OCI-LY1 (cell line): ENCODE measurements at regions not wholly inside any gene's neighbourhood (a gene's known extent, or its start where the extent isn't known, plus 50 kb on each side); places are given as distances from the start of the nearest gene placed in this dataset.

Experiments
- H2AFZ ChIP-seq: fragments of 200-600 bp; sonication (generic), shearing (Covaris generic); 2 replicates; pipeline ENCODE4 v1.6.0; 2014; ENCODE audit warnings: antibody characterized with exemption, mild to moderate bottlenecking, low read length
- H3F3A ChIP-seq: fragments of 200-600 bp; sonication (generic), shearing (Covaris generic); 2 replicates; pipeline ENCODE4 v1.6.0; 2014; ENCODE audit warnings: mild to moderate bottlenecking, antibody characterized with exemption, low read length, moderate library complexity; ENCODE audit not compliant: insufficient read depth
- H3K27ac ChIP-seq: fragments of 200-600 bp; sonication (generic); 2 replicates; pipeline ENCODE4 v1.5.1; 2014; ENCODE audit warnings: low read length, mixed run types, mild to moderate bottlenecking, low read depth; ENCODE audit not compliant: poor library complexity, severe bottlenecking
- H3K27me3 ChIP-seq: fragments of 200-600 bp; sonication (generic); 2 replicates; pipeline ENCODE4 v1.6.0; 2014; ENCODE audit warnings: antibody characterized with exemption, mild to moderate bottlenecking, low read length, moderate library complexity; ENCODE audit not compliant: insufficient read depth
- H3K36me3 ChIP-seq: fragments of 200-600 bp; sonication (generic); 2 replicates; pipeline ENCODE4 v1.6.1; 2014; ENCODE audit warnings: mild to moderate bottlenecking, antibody characterized with exemption, low read length, moderate library complexity, mixed read lengths; ENCODE audit not compliant: insufficient read depth
- H3K4me1 ChIP-seq: fragments of 200-600 bp; sonication (generic); 2 replicates; pipeline ENCODE4 v1.5.1; 2014; ENCODE audit warnings: mild to moderate bottlenecking, low read length, moderate library complexity; ENCODE audit not compliant: insufficient read depth, severe bottlenecking
- H3K4me2 ChIP-seq: fragments of 200-600 bp; sonication (generic), shearing (Covaris generic); 2 replicates; pipeline ENCODE4 v1.6.1; 2014; ENCODE audit warnings: low read length
- H3K4me3 ChIP-seq: fragments of 200-600 bp; sonication (generic); 2 replicates; pipeline ENCODE4 v1.5.1; 2014; ENCODE audit warnings: low read length, low read depth, mild to moderate bottlenecking, mixed read lengths; ENCODE audit not compliant: poor library complexity, severe bottlenecking
- H3K79me2 ChIP-seq: fragments of 200-600 bp; shearing (Covaris generic); 2 replicates; pipeline ENCODE4 v1.6.1; 2016; ENCODE audit warnings: mixed run types, low read length, mixed read lengths; ENCODE audit not compliant: insufficient read depth
- H3K9ac ChIP-seq: fragments of 200-600 bp; sonication (generic), shearing (Covaris generic); 2 replicates; pipeline ENCODE4 v1.6.1; 2014; ENCODE audit warnings: mild to moderate bottlenecking, low read length, mixed read lengths
- H3K9me2 ChIP-seq: fragments of 200-600 bp; sonication (generic), shearing (Covaris generic); 2 replicates; pipeline ENCODE4 v1.6.1; 2014; ENCODE audit warnings: low read depth, mild to moderate bottlenecking, low read length, mixed read lengths
- H3K9me3 ChIP-seq: fragments of 200-600 bp; shearing (Covaris generic); 2 replicates; pipeline ENCODE4 v1.6.1; 2014; ENCODE audit warnings: low read length, mixed read lengths
- H4K20me1 ChIP-seq: fragments of 200-600 bp; sonication (generic), shearing (Covaris generic); 2 replicates; pipeline ENCODE4 v1.6.0; 2016; ENCODE audit warnings: mild to moderate bottlenecking, low read length; ENCODE audit not compliant: insufficient read depth
- CTCF ChIP-seq: fragments of 200-600 bp; sonication (generic), shearing (Covaris generic); IDR thresholded peaks from 2 replicates; pipeline ENCODE4 v1.5.1; 2017; ENCODE audit warnings: mild to moderate bottlenecking, antibody characterized with exemption, low read length, moderate library complexity, mixed read lengths
- EZH2 ChIP-seq: fragments of 200-600 bp; sonication (generic), shearing (Covaris generic); IDR thresholded peaks from 2 replicates; pipeline ENCODE4 v1.8.0; 2017; ENCODE audit warnings: borderline replicate concordance, mixed run types, mild to moderate bottlenecking, antibody characterized with exemption, low read length, moderate library complexity, mixed read lengths

GRCh38 chr13:89827552-89827951 is 1519.9 kb upstream of the MIR17HG start:
- no peaks in the 10 kb centered on the region for H3K4me1 ChIP-seq
- H3K27ac ChIP-seq, result no peak overlapping the region

GRCh38 chr13:89828506-89828905 is 1519.0 kb upstream of the MIR17HG start:
- no peaks in the 10 kb centered on the region; the same call in 1 of the 2 replicates for H3K9me2 ChIP-seq
- H3K4me1 ChIP-seq, result no peaks in the 10 kb centered on the region
- H3K4me2 ChIP-seq, result no peak overlapping the region
- no peak for TF ChIP-seq CTCF
- no peak for TF ChIP-seq EZH2
- H3K27ac ChIP-seq, result no peak overlapping the region
- no peak overlapping the region for H3K9ac ChIP-seq
- H3F3A ChIP-seq, result no peaks in the 10 kb centered on the region
- no peaks in the 10 kb centered on the region for H3K27me3 ChIP-seq
- no peaks in the 10 kb centered on the region for H3K36me3 ChIP-seq
- no peaks in the 10 kb centered on the region for H3K9me3 ChIP-seq
- no peaks in the 10 kb centered on the region for H4K20me1 ChIP-seq
- H2AFZ ChIP-seq, result no peak overlapping the region
- H3K4me3 ChIP-seq, result no peak overlapping the region
- no peaks in the 10 kb centered on the region for H3K79me2 ChIP-seq

More at GRCh38 chr13:89827552-89827951, 1519.9 kb upstream of the MIR17HG start:
- Histone ChIP-seq H3K27me3 (no peaks in the 10 kb centered on the region), H3K9ac (no peak overlapping the region), H3K36me3 (no peaks in the 10 kb centered on the region), H3F3A (no peaks in the 10 kb centered on the region), H3K4me2 (no peak overlapping the region), H3K9me2 (no peaks in the 10 kb centered on the region; the same call in 1 of the 2 replicates), H3K9me3 (no peaks in the 10 kb centered on the region), H3K79me2 (no peaks in the 10 kb centered on the region), H4K20me1 (no peaks in the 10 kb centered on the region), H2AFZ (no peak overlapping the region), H3K4me3 (no peak overlapping the region)
- no peak for TF ChIP-seq CTCF
- TF ChIP-seq EZH2, result no peak

- Histone ChIP-seq H3K4me2 (no peak overlapping the region), H3K27me3 (no peaks in the 10 kb centered on the region), H2AFZ (no peak overlapping the region), H3K9me3 (no peaks in the 10 kb centered on the region), H4K20me1 (no peaks in the 10 kb centered on the region), H3K36me3 (no peaks in the 10 kb centered on the region), H3K9me2 (no peaks in the 10 kb centered on the region; the same call in 1 of the 2 replicates), H3K9ac (no peak overlapping the region), H3K79me2 (no peaks in the 10 kb centered on the region), H3F3A (no peaks in the 10 kb centered on the region), H3K4me1 (no peaks in the 10 kb centered on the region), H3K27ac (no peak overlapping the region), H3K4me3 (no peak overlapping the region)
- no peak for TF ChIP-seq CTCF
- no peak for TF ChIP-seq EZH2
Observed at GRCh38 chr13:89831157-89831556, 1516.3 kb upstream of the MIR17HG start.
